Natural killer cell (primary cell): ENCODE measurements at regions not wholly inside any gene's neighbourhood (a gene's known extent, or its start where the extent isn't known, plus 50 kb on each side); places are given as distances from the start of the nearest gene placed in this dataset.

ENCODE experiments used
- ATAC-seq, 3 donors: fragments of 150-1000 bp in 2 of 3; fragments of 200-7000 bp in 1 of 3; cut with Tn5 transposase; 1 replicate in 1 of 3; 2 replicates in 2 of 3; pipeline ENCODE4 v1.10.0; 2021; ENCODE audit warnings: mild to moderate bottlenecking in 2 of 3, moderate library complexity in 2 of 3
- DNase-seq, 2 donors: peaks; one replicate each; pipeline versions ENCODE4 v3.0.0 to v3.0.0-alpha.2; 2013 to 2021; ENCODE audit warnings: mixed read lengths in 1 of 2
- H3K27ac ChIP-seq: one replicate; pipeline ENCODE4 v1.5.1; 2013; ENCODE audit warnings: mild to moderate bottlenecking, low read length
- H3K27me3 ChIP-seq: one replicate; pipeline ENCODE4 v1.6.1; 2013; ENCODE audit warnings: low read length; ENCODE audit not compliant: control insufficient read depth, insufficient read depth
- H3K36me3 ChIP-seq: one replicate; pipeline ENCODE4 v1.6.1; 2013; ENCODE audit warnings: low read length; ENCODE audit not compliant: control insufficient read depth, insufficient read depth
- H3K4me1 ChIP-seq: one replicate; pipeline ENCODE4 v1.6.1; 2013; ENCODE audit warnings: low read length; ENCODE audit not compliant: control insufficient read depth, insufficient read depth
- H3K4me3 ChIP-seq: one replicate; pipeline ENCODE4 v1.5.1; 2013; ENCODE audit warnings: low read length
- H3K9me3 ChIP-seq: one replicate; pipeline ENCODE4 v1.6.1; 2013; ENCODE audit warnings: low read length; ENCODE audit not compliant: control insufficient read depth, insufficient read depth
- H3K27ac Mint-ChIP-seq, 2 donors: one replicate each; pipeline ENCODE4 v1.8.0; 2022; ENCODE audit warnings: mild to moderate bottlenecking in 2 of 2, mixed read lengths in 2 of 2, moderate library complexity in 1 of 2
- H3K27me3 Mint-ChIP-seq, 2 donors: one replicate each; pipeline ENCODE4 v1.8.0; 2022; ENCODE audit warnings: low read depth in 2 of 2, mixed read lengths in 2 of 2
- H3K36me3 Mint-ChIP-seq: one replicate; pipeline ENCODE4 v1.8.0; 2022; ENCODE audit warnings: mixed read lengths
- H3K4me1 Mint-ChIP-seq, 2 donors: one replicate each; pipeline ENCODE4 v1.8.0; 2022; ENCODE audit warnings: mixed read lengths in 2 of 2
- H3K4me3 Mint-ChIP-seq: one replicate; pipeline ENCODE4 v1.8.0; 2022; ENCODE audit warnings: mild to moderate bottlenecking, moderate library complexity, mixed read lengths
- H3K9me3 Mint-ChIP-seq, 2 donors: one replicate each; pipeline ENCODE4 v1.8.0; 2022; ENCODE audit warnings: mixed read lengths in 2 of 2
- WGBS: methylation state at CpG from one replicate; pipeline ENCODE4 v1.1.7; 2013; ENCODE audit warnings: missing lambda C conversion rate; ENCODE audit not compliant: insufficient coverage; 5-methylcytosine and 5-hydroxymethylcytosine counted together
- intact Hi-C: fragments of 100-400 bp; cut with micrococcal nuclease; formaldehyde crosslinking; loops from one replicate; pipeline ENCODE4 v1.14.2; 2022
- TF ChIP-seq, protein P1 (sequence below): fragments of 200-600 bp; IDR thresholded peaks from one replicate; pipeline ENCODE4 v1.8.0; 2022; ENCODE audit warnings: antibody characterized with exemption

DNA sequence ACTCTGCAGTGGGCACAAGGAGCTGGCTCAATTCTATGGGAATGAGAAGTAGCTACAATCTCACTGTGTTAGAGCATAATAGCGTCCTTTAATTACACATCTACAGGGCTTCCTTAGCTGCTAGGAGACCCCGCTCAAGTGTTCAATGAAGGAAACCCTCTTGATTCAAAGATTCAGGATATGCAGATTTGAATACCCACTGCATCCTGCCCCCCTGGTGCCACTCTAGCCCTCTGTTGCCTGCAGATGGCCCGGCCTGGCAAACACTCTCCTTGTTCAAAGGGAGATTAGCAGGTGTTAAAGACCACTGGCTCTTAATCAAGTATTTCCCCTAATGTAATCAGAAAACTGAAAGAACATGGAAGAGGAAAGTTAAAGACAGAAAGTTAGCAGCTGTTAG lies 356.6 kb downstream of the VGLL3 start:
- Histone ChIP-seq H3K27ac (no peak overlapping the region), H3K27me3 (no peaks in the 10 kb centered on the region), H3K4me1 (no peaks in the 10 kb centered on the region), H3K9me3 (no peaks in the 10 kb centered on the region), H3K36me3 (no peaks in the 10 kb centered on the region), H3K4me3 (no peak overlapping the region)
- TF ChIP-seq, protein P1, sequence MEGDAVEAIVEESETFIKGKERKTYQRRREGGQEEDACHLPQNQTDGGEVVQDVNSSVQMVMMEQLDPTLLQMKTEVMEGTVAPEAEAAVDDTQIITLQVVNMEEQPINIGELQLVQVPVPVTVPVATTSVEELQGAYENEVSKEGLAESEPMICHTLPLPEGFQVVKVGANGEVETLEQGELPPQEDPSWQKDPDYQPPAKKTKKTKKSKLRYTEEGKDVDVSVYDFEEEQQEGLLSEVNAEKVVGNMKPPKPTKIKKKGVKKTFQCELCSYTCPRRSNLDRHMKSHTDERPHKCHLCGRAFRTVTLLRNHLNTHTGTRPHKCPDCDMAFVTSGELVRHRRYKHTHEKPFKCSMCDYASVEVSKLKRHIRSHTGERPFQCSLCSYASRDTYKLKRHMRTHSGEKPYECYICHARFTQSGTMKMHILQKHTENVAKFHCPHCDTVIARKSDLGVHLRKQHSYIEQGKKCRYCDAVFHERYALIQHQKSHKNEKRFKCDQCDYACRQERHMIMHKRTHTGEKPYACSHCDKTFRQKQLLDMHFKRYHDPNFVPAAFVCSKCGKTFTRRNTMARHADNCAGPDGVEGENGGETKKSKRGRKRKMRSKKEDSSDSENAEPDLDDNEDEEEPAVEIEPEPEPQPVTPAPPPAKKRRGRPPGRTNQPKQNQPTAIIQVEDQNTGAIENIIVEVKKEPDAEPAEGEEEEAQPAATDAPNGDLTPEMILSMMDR, result no peak
- intact Hi-C loops, result no loop called here
- no peak overlapping the region for H3K27ac Mint-ChIP-seq
- H3K36me3 Mint-ChIP-seq, result peaks cover 29% of the 10 kb centered on the region
- H3K27me3 Mint-ChIP-seq, result no peaks in the 10 kb centered on the region
- ATAC-seq, result no peak
- no peak overlapping the region for H3K4me3 Mint-ChIP-seq
- peaks cover 5 to 12% of the 10 kb centered on the region in 2 donors for H3K9me3 Mint-ChIP-seq
- no peaks in the 10 kb centered on the region for H3K4me1 Mint-ChIP-seq
- 83% methylated on average over 3 of the region's 3 CpGs for WGBS
- DNase-seq, result no peak

DNA sequence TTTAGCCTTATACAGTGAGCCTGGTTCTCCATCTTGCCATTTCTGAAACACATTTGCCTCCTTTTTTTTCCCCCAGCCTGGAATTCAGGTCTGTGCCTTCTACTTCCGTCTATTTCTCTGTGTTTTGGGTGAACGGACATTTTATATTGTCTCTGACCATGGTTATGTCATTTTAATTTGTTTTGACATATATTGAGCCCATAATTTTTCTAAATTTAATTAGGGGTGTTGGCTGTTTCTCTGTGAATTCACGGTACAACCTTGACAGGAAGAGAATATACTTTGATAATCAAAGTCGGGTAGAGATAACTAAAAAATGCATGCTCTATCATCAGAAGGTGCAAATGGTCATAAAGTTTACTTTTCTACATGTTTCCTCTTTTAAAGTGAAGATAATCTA lies 361.4 kb downstream of the VGLL3 start:
- peaks cover 7% of the 10 kb centered on the region for H3K36me3 Mint-ChIP-seq
- H3K4me1 Mint-ChIP-seq, result no peaks in the 10 kb centered on the region
- no peaks in the 10 kb centered on the region for H3K4me1 ChIP-seq
- TF ChIP-seq, protein P1, result no peak
- no peak overlapping the region for H3K27ac ChIP-seq
- WGBS, result 77% methylated on average over 3 of the region's 4 CpGs
- no peaks in the 10 kb centered on the region for H3K27me3 ChIP-seq
- H3K27ac Mint-ChIP-seq, result no peak overlapping the region
- no peak for DNase-seq
- no peak overlapping the region for H3K4me3 Mint-ChIP-seq
- ATAC-seq, result no peak
- peaks cover 13 to 14% of the 10 kb centered on the region in 2 donors for H3K9me3 Mint-ChIP-seq
- H3K36me3 ChIP-seq, result no peaks in the 10 kb centered on the region
- H3K9me3 ChIP-seq, result no peaks in the 10 kb centered on the region
- intact Hi-C loops, result no loop called here
- H3K4me3 ChIP-seq, result no peak overlapping the region
- no peaks in the 10 kb centered on the region for H3K27me3 Mint-ChIP-seq

DNA sequence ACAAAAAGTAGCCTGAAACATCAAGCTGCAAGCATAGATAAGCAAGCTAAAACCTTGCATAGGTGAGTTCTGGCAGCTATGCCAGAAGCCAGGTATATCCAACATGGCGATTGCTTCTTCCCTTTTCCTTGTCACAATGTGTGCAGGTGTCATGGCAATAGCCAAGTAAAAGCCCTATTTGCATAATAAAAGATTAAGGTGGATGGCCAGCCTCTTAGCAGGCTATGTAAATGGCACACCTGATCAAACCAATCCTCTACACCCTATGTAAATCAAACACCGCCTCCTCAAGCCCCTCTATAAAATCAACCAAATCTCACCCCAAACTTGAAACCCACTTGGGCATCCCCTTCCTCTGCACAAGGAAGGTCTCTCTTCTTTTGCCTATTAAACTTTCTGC lies 366.8 kb downstream of the VGLL3 start:
- H3K27ac ChIP-seq, result no peak overlapping the region
- H3K36me3 Mint-ChIP-seq, result peaks cover 2% of the 10 kb centered on the region
- H3K9me3 Mint-ChIP-seq, result peaks cover 16 to 22% of the 10 kb centered on the region in 2 donors
- intact Hi-C loops, result no loop called here
- ATAC-seq, result no peak
- WGBS, result 89% methylated on average over 2 of the region's 2 CpGs
- peaks cover 4% of the 10 kb centered on the region for H3K9me3 ChIP-seq
- no peak overlapping the region for H3K4me3 ChIP-seq
- no peaks in the 10 kb centered on the region for H3K27me3 Mint-ChIP-seq
- H3K36me3 ChIP-seq, result no peaks in the 10 kb centered on the region
- no peaks in the 10 kb centered on the region for H3K4me1 ChIP-seq
- no peaks in the 10 kb centered on the region for H3K27me3 ChIP-seq
- TF ChIP-seq, protein P1, result no peak
- DNase-seq, result no peak
- no peak overlapping the region for H3K27ac Mint-ChIP-seq
- H3K4me3 Mint-ChIP-seq, result no peak overlapping the region
- no peaks in the 10 kb centered on the region for H3K4me1 Mint-ChIP-seq

DNA sequence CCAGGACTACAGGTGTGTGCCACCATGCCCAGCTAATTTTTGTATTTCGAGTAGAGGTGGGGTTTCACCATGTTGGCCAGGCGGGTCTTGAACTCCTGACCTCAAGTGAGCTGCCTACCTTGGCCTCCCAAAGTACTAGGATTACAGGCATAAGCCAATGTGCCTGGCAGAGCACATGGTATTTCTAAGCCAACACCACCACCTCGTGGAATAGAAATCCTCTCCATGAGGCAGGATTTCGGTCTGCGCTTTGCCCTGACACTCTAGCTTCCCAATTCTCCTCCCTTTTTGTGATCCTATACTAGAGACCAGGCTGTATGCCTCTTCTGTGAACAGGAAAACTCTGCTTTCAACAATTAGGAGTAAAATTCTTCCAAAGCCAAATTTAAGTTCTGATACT lies 372.2 kb downstream of the VGLL3 start:
- Mint-ChIP-seq H3K4me1 (no peaks in the 10 kb centered on the region), H3K9me3 (peaks cover 11 to 21% of the 10 kb centered on the region in 2 donors), H3K36me3 (no peaks in the 10 kb centered on the region), H3K27ac (no peak overlapping the region), H3K4me3 (no peak overlapping the region), H3K27me3 (no peaks in the 10 kb centered on the region)
- intact Hi-C loops, result no loop called here
- Histone ChIP-seq H3K36me3 (no peaks in the 10 kb centered on the region), H3K9me3 (peaks cover 4% of the 10 kb centered on the region), H3K4me1 (no peaks in the 10 kb centered on the region), H3K27me3 (no peaks in the 10 kb centered on the region), H3K27ac (no peak overlapping the region), H3K4me3 (no peak overlapping the region)
- 67% methylated on average over 5 of the region's 5 CpGs for WGBS
- TF ChIP-seq, protein P1, result no peak
- ATAC-seq, result no peak
- DNase-seq, result no peak
